Loucy (cell line): ENCODE measurements at regions not wholly inside any gene's neighbourhood (a gene's known extent, or its start where the extent isn't known, plus 50 kb on each side); places are given as distances from the start of the nearest gene placed in this dataset.

Experiments
- H2AFZ ChIP-seq: fragments of 200-600 bp; sonication (generic); 2 replicates; pipeline ENCODE4 v1.6.0; 2016; ENCODE audit warnings: antibody characterized with exemption, mild to moderate bottlenecking, low read length, moderate library complexity
- H3F3A ChIP-seq: fragments of 200-600 bp; 2 replicates; pipeline ENCODE4 v1.6.0; 2016; ENCODE audit warnings: antibody characterized with exemption, low read depth, mild to moderate bottlenecking
- H3K27me3 ChIP-seq: fragments of 200-600 bp; sonication (generic); 2 replicates; pipeline ENCODE4 v1.6.1; 2014; ENCODE audit warnings: low read length, mild to moderate bottlenecking; ENCODE audit not compliant: insufficient read depth, poor library complexity, severe bottlenecking
- H3K36me3 ChIP-seq: fragments of 200-600 bp; sonication (generic); 2 replicates; pipeline ENCODE4 v1.6.1; 2016; ENCODE audit warnings: low read length; ENCODE audit not compliant: insufficient read depth
- H3K4me1 ChIP-seq: fragments of 200-600 bp; sonication (generic); 2 replicates; pipeline ENCODE4 v1.5.1; 2014; ENCODE audit warnings: low read length, mild to moderate bottlenecking; ENCODE audit not compliant: insufficient read depth, poor library complexity, severe bottlenecking
- H3K4me2 ChIP-seq: fragments of 200-600 bp; sonication (generic); 2 replicates; pipeline ENCODE4 v1.6.0; 2014; ENCODE audit warnings: antibody characterized with exemption, low read length, low read depth, mild to moderate bottlenecking; ENCODE audit not compliant: poor library complexity, severe bottlenecking
- H3K4me3 ChIP-seq: fragments of 200-600 bp; sonication (generic); 2 replicates; pipeline ENCODE4 v1.5.1; 2014; ENCODE audit warnings: low read length, mild to moderate bottlenecking, mixed read lengths; ENCODE audit not compliant: poor library complexity, severe bottlenecking
- H3K79me2 ChIP-seq: fragments of 200-600 bp; sonication (generic); 2 replicates; pipeline ENCODE4 v1.6.1; 2014; ENCODE audit warnings: low read length; ENCODE audit not compliant: insufficient read depth
- H3K9ac ChIP-seq: fragments of 200-600 bp; sonication (generic); 2 replicates; pipeline ENCODE4 v1.6.0; 2014; ENCODE audit warnings: mild to moderate bottlenecking, low read depth, low read length, moderate library complexity; ENCODE audit not compliant: poor library complexity, severe bottlenecking
- H3K9me2 ChIP-seq: fragments of 200-600 bp; sonication (generic); replicated peaks from 2 replicates; pipeline ENCODE4 v1.6.1; 2016; ENCODE audit warnings: low read depth, low read length, mixed read lengths
- H3K9me3 ChIP-seq: fragments of 200-600 bp; sonication (generic); 2 replicates; pipeline ENCODE4 v1.6.1; 2014; ENCODE audit warnings: mild to moderate bottlenecking, antibody characterized with exemption, low read length, low read depth; ENCODE audit not compliant: insufficient read depth
- H4K20me1 ChIP-seq: fragments of 200-600 bp; sonication (generic); 2 replicates; pipeline ENCODE4 v1.6.0; 2014; ENCODE audit warnings: antibody characterized with exemption, low read length, mild to moderate bottlenecking; ENCODE audit not compliant: insufficient read depth, poor library complexity, severe bottlenecking
- CTCF ChIP-seq: fragments of 200-600 bp; sonication (generic); conservative IDR thresholded peaks from 2 replicates; pipeline ENCODE4 v1.5.1; 2014; ENCODE audit warnings: mild to moderate bottlenecking, antibody characterized with exemption, low read length
- EZH2phosphoT487 ChIP-seq: fragments of 200-600 bp; IDR thresholded peaks from 2 replicates; pipeline ENCODE4 v1.6.1; 2018; ENCODE audit warnings: antibody characterized with exemption, mild to moderate bottlenecking, moderate library complexity, borderline replicate concordance

GRCh38 chr7:80259-81067, 111.9 kb upstream of the FAM20C start:
- H3K4me2 ChIP-seq: no peak overlapping the region
- no peaks in the 10 kb centered on the region for H4K20me1 ChIP-seq
- H3K79me2 ChIP-seq: no peaks in the 10 kb centered on the region
- TF ChIP-seq CTCF: no peak
- no peak for TF ChIP-seq EZH2phosphoT487
- no peak overlapping the region for H2AFZ ChIP-seq
- H3K27me3 ChIP-seq: no peaks in the 10 kb centered on the region
- no peaks in the 10 kb centered on the region for H3F3A ChIP-seq
- H3K9me2 ChIP-seq: no peaks in the 10 kb centered on the region
- no peaks in the 10 kb centered on the region for H3K36me3 ChIP-seq
- H3K4me3 ChIP-seq: no peak overlapping the region
- H3K9ac ChIP-seq: no peak overlapping the region
- H3K9me3 ChIP-seq: no peaks in the 10 kb centered on the region; the same call in 1 of the 2 replicates
- H3K4me1 ChIP-seq: no peaks in the 10 kb centered on the region

GRCh38 chr7:81068-81925, 111.1 kb upstream of the FAM20C start:
- H3K27me3 ChIP-seq: no peaks in the 10 kb centered on the region
- TF ChIP-seq CTCF: no peak
- no peaks in the 10 kb centered on the region for H3F3A ChIP-seq
- H3K4me3 ChIP-seq: no peak overlapping the region
- no peak overlapping the region for H2AFZ ChIP-seq
- no peaks in the 10 kb centered on the region; the same call in 1 of the 2 replicates for H3K9me3 ChIP-seq
- no peaks in the 10 kb centered on the region for H3K36me3 ChIP-seq
- H3K9me2 ChIP-seq: no peaks in the 10 kb centered on the region
- H3K4me2 ChIP-seq: no peak overlapping the region
- H3K4me1 ChIP-seq: no peaks in the 10 kb centered on the region
- H3K79me2 ChIP-seq: no peaks in the 10 kb centered on the region
- H3K9ac ChIP-seq: no peak overlapping the region
- H4K20me1 ChIP-seq: no peaks in the 10 kb centered on the region

- Histone ChIP-seq H3K27me3 (no peaks in the 10 kb centered on the region), H3K4me3 (no peak overlapping the region), H4K20me1 (no peaks in the 10 kb centered on the region), H3K9me3 (no peaks in the 10 kb centered on the region; the same call in 1 of the 2 replicates), H3K4me1 (peaks cover 2% of the 10 kb centered on the region), H3K9me2 (no peaks in the 10 kb centered on the region), H2AFZ (no peak overlapping the region), H3K36me3 (no peaks in the 10 kb centered on the region), H3K4me2 (no peak overlapping the region), H3K9ac (no peak overlapping the region), H3F3A (no peaks in the 10 kb centered on the region), H3K79me2 (no peaks in the 10 kb centered on the region)
- TF ChIP-seq EZH2phosphoT487: no peak
- TF ChIP-seq CTCF: no peak
Measured at GRCh38 chr7:81926-82756, 110.2 kb upstream of the FAM20C start.
